HEK293 (cell line): ENCODE measurements at regions not wholly inside any gene's neighbourhood (a gene's known extent, or its start where the extent isn't known, plus 50 kb on each side); places are given as distances from the start of the nearest gene placed in this dataset.

Experiments used
- KLF10 ChIP-seq: fragments of 450-650 bp; IDR thresholded peaks from 2 replicates; pipeline ENCODE4 v1.5.1; 2018; ENCODE audit warnings: missing biosample characterization, mild to moderate bottlenecking, missing genetic modification characterization
- ZFP37 ChIP-seq: fragments of 450-650 bp; formaldehyde crosslinking; IDR thresholded peaks from 2 replicates; pipeline ENCODE4 v1.5.1; 2016; ENCODE audit warnings: missing biosample characterization, missing genetic modification characterization
- ZNF10 ChIP-seq: fragments of 450-650 bp; formaldehyde crosslinking; IDR thresholded peaks from 2 replicates; pipeline ENCODE4 v1.5.1; 2017; ENCODE audit warnings: missing biosample characterization, missing genetic modification characterization
- ZNF274 ChIP-seq, 2 experiments: fragments of 200-500 bp in 1 of 2; fragments of 450-650 bp in 1 of 2; sonication (Bioruptor generic) in 1 of 2; formaldehyde crosslinking in 1 of 2; IDR thresholded peaks; 2 replicates each; pipeline versions ENCODE4 v1.5.1 to v1.6.1; 2014 to 2016; ENCODE audit warnings: borderline replicate concordance in 1 of 2, inconsistent platforms in 1 of 2, low read length in 1 of 2, missing biosample characterization in 1 of 2, missing genetic modification characterization in 1 of 2
- ZNF302 ChIP-seq: fragments of 450-650 bp; formaldehyde crosslinking; IDR thresholded peaks from 2 replicates; pipeline ENCODE4 v1.5.1; 2016; ENCODE audit warnings: missing biosample characterization, missing genetic modification characterization, low read depth
- ZNF398 ChIP-seq: fragments of 450-650 bp; formaldehyde crosslinking; IDR thresholded peaks from 2 replicates; pipeline ENCODE4 v1.5.1; 2017; ENCODE audit warnings: missing biosample characterization, missing genetic modification characterization
- ZNF404 ChIP-seq: fragments of 450-650 bp; formaldehyde crosslinking; IDR thresholded peaks from 2 replicates; pipeline ENCODE4 v1.5.1; 2017; ENCODE audit warnings: missing biosample characterization, missing genetic modification characterization
- ZNF544 ChIP-seq: fragments of 450-650 bp; formaldehyde crosslinking; IDR thresholded peaks from 2 replicates; pipeline ENCODE4 v1.5.0; 2017; ENCODE audit warnings: missing biosample characterization, missing genetic modification characterization
- ZNF791 ChIP-seq: fragments of 450-650 bp; formaldehyde crosslinking; IDR thresholded peaks from 2 replicates; pipeline ENCODE4 v1.5.1; 2016; ENCODE audit warnings: missing biosample characterization, missing genetic modification characterization
- ZNF830 ChIP-seq: fragments of 450-650 bp; IDR thresholded peaks from 2 replicates; pipeline ENCODE4 v1.5.0; 2018; ENCODE audit warnings: missing biosample characterization, missing genetic modification characterization, low read depth, mild to moderate bottlenecking, moderate library complexity
- ZSCAN23 ChIP-seq: fragments of 450-650 bp; formaldehyde crosslinking; IDR thresholded peaks from 2 replicates; pipeline ENCODE4 v1.5.1; 2016; ENCODE audit warnings: missing biosample characterization, missing genetic modification characterization
- TF ChIP-seq, protein P1 (sequence below): fragments of 450-650 bp; formaldehyde crosslinking; IDR thresholded peaks from 2 replicates; pipeline ENCODE4 v1.5.1; 2016; ENCODE audit warnings: missing biosample characterization, missing genetic modification characterization
- TF ChIP-seq, protein P2 (sequence below): fragments of 450-650 bp; formaldehyde crosslinking; IDR thresholded peaks from 2 replicates; pipeline ENCODE4 v1.5.1; 2016; ENCODE audit warnings: missing biosample characterization, missing genetic modification characterization

DNA sequence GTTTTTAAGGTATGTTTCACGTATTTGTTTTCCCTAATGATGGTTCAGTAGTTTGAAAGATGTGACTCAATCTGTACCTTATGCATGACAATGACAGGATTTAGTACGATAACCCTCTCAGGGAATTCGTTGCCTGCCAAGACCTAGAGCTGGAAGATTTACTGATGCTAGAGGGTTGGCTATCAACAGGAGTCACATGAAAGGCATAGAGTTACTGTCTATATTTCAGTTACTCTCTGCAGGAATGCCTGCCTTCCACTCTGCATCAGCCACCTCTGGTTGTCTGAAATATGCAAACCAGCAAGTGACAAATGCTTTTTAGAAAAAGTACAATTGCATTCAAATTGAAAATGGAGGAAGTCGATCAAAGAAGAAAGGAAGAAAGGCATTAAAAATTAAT lies 276.3 kb upstream of the RAG2 start:
- TF ChIP-seq ZFP37: no peak
- no peak for TF ChIP-seq ZNF274 (IDR thresholded peaks at IDR 0.05; ENCODE audit: low read length)
- TF ChIP-seq ZNF274 (tag by site-specific recombination; IDR thresholded peaks at IDR 0.05; ENCODE audit: borderline replicate concordance): no peak
- no peak for TF ChIP-seq KLF10
- TF ChIP-seq, protein P1, sequence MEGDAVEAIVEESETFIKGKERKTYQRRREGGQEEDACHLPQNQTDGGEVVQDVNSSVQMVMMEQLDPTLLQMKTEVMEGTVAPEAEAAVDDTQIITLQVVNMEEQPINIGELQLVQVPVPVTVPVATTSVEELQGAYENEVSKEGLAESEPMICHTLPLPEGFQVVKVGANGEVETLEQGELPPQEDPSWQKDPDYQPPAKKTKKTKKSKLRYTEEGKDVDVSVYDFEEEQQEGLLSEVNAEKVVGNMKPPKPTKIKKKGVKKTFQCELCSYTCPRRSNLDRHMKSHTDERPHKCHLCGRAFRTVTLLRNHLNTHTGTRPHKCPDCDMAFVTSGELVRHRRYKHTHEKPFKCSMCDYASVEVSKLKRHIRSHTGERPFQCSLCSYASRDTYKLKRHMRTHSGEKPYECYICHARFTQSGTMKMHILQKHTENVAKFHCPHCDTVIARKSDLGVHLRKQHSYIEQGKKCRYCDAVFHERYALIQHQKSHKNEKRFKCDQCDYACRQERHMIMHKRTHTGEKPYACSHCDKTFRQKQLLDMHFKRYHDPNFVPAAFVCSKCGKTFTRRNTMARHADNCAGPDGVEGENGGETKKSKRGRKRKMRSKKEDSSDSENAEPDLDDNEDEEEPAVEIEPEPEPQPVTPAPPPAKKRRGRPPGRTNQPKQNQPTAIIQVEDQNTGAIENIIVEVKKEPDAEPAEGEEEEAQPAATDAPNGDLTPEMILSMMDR: no peak
- no peak for TF ChIP-seq ZNF10 (tag by site-specific recombination)
- no peak for TF ChIP-seq ZNF302
- TF ChIP-seq, protein P2, sequence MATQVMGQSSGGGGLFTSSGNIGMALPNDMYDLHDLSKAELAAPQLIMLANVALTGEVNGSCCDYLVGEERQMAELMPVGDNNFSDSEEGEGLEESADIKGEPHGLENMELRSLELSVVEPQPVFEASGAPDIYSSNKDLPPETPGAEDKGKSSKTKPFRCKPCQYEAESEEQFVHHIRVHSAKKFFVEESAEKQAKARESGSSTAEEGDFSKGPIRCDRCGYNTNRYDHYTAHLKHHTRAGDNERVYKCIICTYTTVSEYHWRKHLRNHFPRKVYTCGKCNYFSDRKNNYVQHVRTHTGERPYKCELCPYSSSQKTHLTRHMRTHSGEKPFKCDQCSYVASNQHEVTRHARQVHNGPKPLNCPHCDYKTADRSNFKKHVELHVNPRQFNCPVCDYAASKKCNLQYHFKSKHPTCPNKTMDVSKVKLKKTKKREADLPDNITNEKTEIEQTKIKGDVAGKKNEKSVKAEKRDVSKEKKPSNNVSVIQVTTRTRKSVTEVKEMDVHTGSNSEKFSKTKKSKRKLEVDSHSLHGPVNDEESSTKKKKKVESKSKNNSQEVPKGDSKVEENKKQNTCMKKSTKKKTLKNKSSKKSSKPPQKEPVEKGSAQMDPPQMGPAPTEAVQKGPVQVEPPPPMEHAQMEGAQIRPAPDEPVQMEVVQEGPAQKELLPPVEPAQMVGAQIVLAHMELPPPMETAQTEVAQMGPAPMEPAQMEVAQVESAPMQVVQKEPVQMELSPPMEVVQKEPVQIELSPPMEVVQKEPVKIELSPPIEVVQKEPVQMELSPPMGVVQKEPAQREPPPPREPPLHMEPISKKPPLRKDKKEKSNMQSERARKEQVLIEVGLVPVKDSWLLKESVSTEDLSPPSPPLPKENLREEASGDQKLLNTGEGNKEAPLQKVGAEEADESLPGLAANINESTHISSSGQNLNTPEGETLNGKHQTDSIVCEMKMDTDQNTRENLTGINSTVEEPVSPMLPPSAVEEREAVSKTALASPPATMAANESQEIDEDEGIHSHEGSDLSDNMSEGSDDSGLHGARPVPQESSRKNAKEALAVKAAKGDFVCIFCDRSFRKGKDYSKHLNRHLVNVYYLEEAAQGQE (tag by site-specific recombination): no peak
- no peak for TF ChIP-seq ZNF398 (tag by site-specific recombination)
- no peak for TF ChIP-seq ZSCAN23 (tag by site-specific recombination)
- no peak for TF ChIP-seq ZNF544 (tag by site-specific recombination)
- no peak for TF ChIP-seq ZNF830
- TF ChIP-seq ZNF404: no peak
- no peak for TF ChIP-seq ZNF791 (tag by site-specific recombination)
